ENCODE measurements at regions not wholly inside any gene's neighbourhood (a gene's known extent, or its start where the extent isn't known, plus 50 kb on each side); places are given as distances from the start of the nearest gene placed in this dataset.
"Not testable (repeated sequence)": the region's sequence is repeated elsewhere in the genome, so short reads cannot be mapped to it uniquely, and the experiment has no call there.

DNA sequence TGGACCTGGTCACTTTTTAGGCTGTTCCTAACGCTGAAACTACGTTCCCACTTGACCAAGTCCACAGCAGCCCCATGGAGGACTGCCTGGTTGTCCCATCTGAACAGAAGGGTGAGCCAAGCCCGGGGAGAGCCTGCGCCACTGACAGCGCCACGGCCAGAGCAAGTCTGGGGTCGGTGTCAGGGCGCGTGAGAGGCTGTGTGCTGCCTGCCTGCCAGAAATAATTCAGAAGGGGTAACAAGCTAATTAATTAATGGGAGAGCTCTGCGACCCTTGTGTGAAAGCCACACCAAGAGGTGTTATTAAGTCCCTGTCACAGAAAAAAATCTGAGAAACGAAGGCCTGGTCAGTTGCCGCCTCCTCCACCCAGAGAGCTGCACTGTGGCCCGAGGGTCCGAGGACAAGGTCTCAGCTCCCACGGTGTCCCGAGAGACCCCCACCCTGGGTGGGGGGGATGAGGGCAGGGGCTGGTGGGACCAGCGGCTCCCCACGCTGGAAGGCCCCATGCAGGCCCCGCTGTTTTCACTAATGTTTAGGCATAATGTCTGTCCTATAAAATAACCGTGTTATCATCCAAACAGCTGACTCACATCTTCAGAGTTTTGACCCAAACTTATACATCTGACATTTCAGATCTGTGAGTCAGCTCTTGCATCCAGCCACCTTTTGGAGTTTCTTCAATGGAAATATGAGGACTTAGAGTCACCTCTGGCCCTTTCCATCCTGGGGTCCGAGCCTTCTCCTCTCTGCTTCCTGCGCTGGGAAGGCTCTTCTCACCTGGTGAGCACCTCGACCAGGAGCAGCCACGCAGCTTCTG is 58.5 kb downstream of the DLL1 start:
- no peak for DNase-seq

DNA sequence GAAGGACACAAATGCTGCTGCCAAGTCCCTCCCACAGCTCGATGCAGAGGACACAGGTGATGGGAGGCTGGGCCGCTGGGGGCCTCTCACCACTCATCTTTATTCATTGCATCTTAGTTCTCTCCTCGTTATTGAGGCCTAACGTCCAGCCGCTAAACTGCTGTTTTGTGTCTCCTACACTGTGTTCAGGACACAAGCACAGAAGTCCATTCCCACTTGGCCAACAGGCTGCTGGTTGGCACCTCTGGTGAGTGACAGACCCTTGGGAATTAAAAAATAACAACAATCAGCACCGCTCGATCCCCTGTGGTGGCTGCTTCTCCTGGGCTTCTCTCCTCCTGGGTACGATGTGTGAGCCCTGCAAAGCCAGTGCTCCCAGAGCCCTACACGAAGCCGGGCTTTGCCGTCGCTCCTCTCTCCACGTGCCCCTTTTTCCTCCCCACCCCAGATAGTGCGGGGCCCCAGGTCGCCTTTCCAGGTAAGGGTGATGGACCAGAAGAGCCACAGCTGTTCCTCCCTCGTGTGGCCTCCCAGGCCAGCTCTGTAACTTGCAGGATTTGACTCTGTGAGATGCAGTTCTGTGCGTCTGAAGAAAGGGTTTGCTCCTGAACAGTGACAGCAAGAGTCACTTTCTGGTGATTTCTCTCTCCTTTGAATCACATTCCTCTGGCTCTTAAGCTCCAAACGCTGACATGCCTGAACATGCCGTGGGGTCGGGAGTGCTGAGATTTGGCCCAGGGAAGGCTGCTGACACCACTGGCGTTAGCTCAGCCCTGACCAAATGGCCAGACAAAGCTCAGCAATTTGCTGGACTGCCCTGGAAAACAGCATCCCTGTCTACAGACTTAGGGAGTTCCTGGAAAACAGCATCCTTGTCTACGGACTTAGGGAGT is 59.3 kb downstream of the DLL1 start:
- DNase-seq = no peak

DNA sequence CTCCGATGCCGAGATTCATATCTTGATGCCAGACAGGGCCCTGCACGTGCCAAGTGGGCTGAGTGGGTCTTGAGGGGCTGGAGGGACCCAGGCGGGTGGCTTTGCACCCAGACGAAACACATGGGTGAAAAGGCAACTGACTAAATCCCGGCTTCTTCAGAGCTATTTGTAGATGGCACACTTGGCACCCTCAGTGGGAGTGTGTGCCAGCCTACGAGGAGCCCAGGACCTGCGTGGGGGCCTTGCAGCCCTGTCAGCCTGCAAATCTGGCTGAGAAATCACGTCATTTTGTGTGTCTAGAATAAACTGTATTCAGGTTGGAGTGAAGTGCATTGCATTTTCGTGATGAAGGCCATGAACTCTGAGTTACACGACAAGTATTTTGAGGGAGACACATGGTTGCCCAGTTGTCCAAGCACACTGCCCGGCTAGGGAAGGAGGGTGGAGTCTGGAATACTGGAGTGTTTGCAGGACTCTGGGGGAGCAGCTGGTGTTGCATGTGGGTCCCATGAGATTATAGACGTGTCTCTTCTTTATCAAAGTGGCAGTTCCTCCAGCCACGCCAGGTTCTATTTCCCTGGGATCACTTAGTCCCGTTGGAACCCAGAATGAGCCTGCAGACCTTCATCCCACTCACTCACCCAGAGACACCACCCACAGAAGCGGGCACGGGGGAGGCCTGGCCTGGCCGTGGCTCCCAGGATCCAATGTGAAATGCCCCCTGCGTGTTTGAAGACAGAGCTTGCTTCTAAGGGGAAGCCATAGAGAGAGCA is 60.2 kb downstream of the DLL1 start:
- no peak for DNase-seq

DNA sequence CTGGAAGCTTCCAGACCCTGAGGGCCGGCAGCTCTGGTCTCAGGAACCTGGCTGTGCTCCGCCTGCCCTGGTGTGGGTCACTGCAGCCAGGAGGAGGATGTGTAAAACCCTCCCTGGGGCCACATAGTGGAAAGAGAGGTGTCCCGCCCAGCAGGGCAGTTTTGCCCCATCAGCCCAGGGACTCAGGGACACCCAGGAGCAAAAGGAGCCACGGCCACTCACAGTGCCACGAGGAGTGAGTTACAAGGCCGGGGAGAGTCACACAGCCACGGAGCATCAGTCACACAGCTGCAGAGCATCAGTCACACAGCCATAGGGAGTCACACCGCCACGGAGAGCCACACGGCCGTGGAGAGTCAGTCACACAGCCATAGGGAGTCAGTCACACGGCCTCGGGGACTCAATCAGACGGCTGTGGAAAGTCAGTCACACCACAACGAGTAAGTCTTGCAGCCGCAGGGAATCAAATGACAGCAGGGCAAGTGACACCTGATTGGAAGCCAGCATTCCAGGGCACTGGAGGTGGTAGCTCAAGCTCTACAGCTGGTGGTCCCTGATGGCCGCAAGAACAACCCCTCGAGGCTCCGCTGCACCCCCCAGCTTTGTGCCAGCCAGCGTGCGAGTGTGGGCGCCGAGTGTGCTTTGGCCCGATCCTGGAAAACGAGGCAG is 60.9 kb downstream of the DLL1 start:
- DNase-seq = no peak

DNA sequence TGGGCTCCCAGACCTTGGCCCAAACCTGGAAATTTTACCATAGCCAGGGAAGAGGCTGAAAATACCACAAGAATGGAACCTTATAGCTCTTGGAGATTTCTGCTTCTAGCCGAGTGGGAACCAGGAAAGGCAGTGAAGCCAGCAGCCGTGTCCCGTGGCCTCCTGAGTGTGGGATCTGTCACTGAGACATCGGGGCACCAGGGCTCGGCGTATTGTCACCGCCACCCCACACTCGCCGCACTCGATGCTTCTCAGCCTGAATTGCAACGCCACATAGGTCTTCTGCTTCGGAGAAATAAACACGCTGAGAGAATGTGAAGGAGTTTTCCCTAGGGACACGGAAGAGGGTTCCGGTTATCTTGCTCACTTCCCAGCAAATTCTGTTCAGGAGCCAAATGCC is 61.5 kb downstream of the DLL1 start:
- no peak for DNase-seq

DNA sequence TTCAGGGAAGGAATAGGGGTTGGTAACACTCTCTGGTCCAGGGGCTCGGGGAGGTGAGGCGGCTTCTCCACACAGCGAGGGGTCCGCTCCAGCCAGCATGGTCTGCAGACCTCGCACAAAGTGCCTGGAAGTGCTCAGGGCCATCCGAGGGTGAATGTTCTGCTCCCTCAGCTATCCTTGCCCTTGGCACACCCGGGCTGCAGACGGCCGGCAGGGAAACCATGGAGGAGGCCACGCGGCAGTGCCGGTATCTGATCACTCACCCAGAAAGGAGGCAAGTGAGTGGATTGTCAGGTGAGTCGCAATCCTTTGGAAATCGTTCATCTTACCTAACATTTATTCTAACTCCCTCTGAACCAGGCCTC is 62.0 kb downstream of the DLL1 start:
- no peak for DNase-seq

DNA sequence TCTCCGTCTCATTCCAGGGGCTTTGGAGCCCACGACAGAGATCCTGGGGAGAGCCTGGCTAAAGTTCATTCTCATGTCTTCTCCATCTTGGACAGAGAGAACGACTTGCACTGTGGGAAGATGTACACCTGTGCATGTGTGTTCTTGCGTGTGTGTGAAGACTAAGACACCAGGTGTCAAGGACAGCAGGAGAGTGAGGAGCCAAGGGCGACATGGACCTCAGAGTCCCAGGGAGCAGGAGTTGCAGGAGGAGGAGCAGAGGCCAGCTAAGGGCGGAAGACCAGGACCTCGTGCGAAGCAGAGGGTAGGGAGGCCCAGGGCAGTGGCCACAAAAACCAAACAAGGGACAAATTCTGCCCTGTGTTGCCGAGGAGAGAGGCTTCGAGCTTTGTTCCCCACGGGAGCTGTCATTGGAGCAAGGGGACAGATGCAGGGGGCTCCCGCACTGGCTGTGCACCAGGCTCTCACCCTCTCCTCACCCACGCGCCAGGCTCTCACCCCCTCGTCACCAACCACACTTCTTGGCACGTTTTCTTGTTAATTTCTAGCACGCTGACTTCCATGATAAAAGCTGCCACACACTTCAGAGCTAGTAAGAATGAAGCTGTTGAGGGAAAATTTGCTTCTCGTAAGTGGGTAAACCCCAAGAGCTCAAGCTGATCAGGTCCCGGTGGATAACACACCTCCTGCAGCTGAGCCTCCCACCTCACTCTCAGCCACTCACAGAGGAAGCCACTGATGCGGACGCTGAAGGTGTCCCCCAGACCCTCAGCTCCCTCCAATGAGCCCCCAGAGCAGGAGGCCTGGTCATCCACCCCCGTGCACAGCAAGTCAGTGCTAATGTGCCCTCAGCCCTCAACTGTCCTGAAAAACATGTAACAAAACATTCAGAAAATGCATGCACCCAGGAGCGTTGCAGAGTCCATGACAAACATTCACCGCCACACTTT is 62.6 kb downstream of the DLL1 start:
- DNase-seq = no peak

DNA sequence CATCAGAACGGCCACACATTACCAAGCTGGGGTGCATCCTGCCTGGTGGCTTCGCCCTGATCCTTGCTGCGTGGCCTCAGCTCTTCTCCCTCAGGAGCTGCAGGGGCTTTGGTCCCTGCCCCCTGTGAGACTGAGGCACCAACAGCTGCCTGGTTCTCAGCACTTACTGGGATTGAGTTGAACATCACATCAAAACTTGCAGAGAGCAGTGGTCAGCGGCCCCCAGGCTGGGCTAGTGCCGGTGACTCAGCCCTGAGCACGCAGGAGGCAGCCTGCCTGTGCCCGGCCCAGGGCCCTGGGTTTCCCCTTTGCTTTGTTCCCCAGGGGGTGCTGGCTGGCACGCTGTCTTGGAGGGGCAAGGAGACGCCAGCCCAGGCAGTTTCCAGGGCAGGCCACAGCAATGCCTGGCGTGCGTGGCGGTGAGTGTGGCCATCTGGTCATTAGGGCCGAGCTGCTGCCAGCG is 63.3 kb downstream of the DLL1 start:
- DNase-seq = no peak

DNA sequence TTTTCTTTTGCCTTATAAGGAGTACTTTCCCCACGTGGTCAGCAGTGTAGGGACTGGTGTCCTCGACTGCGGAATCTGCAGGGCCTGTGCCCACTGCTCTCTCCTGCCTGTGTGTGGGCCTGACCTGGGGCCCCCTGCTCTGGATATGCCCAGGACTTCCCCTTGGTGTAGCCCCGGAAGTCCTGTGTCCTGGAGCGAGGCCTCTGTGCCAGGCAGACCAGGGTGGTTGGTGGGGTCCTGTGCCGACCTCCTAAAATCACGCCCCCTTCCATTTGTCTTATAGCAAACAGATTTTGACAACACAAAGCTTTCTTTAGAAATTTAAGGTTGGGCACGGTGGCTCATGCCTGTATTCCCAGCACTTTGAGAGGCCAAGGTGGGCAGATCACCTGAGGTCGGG is 64.2 kb downstream of the DLL1 start:
- no peak for DNase-seq

DNA sequence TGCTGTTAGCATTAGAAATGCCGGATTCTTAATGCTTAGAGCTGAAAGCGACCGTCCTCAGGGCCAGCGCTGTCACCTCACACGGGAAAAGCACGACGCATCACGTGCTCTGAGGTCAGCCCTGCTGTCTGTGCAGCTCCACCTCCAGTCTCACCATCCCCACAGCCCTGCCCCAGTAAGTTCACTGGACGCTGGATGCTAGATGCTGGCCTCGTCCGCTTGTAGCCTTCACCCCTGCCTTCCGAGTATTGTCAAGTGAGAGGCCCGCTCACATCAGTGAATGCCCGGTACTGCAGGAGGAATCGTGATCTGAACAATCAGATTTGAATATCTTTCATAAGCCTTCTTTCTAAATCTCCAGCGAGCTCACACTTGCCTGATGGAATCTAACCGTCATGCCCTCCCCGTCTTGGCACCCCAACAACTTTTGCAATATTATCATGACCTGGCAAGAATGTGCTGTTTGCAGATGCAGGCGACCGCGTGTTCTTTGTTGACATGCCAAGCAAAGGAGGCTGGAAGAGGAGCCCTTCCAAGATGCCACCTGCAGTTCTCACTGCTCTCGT is 64.9 kb downstream of the DLL1 start:
- no peak for DNase-seq

DNA sequence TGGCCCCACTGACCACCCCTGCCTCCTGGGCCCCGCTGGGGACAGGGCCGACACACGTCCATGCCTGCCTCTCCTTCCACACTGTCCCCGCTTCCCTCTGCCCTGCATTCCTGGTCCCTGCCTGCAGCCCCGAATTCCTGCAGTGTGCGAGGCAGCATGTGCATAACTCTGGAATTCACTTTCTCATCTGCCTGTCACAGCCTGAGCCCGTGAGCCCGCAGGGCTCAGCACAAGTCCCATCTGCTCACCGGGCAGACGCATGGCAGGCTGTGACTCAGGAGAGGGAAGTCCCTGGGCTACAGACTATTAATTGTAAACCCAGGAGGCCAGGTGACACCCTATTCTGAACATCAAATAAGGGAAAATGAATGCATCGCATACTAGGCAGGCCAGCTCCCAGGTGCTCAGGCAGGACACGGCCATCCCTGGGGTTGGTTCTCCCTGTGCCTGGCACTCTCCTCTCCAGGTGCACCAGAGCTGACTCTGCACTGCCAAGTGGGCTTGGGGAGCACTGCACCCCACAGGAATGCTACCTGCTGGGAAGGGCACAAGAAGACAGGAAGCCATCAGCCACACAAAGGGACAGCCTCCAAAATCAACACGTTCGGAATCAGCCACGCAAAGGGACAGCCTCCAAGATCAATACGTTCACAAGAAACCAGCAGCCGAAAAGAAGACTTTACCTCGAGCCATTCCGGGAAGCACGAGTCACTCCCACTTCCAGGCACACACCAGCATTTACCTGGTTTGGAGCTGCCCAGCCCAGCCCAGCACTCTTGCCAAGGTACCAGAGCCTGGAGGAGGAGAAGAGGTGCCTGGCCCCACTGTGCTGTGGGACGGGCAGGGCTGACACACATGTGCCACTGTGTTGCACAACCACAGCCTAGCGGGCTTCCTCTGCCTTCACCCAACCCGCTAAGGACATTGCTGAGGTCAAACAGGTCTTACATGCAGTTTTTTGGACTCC is 65.9 kb downstream of the DLL1 start:
- DNase-seq = no peak

DNA sequence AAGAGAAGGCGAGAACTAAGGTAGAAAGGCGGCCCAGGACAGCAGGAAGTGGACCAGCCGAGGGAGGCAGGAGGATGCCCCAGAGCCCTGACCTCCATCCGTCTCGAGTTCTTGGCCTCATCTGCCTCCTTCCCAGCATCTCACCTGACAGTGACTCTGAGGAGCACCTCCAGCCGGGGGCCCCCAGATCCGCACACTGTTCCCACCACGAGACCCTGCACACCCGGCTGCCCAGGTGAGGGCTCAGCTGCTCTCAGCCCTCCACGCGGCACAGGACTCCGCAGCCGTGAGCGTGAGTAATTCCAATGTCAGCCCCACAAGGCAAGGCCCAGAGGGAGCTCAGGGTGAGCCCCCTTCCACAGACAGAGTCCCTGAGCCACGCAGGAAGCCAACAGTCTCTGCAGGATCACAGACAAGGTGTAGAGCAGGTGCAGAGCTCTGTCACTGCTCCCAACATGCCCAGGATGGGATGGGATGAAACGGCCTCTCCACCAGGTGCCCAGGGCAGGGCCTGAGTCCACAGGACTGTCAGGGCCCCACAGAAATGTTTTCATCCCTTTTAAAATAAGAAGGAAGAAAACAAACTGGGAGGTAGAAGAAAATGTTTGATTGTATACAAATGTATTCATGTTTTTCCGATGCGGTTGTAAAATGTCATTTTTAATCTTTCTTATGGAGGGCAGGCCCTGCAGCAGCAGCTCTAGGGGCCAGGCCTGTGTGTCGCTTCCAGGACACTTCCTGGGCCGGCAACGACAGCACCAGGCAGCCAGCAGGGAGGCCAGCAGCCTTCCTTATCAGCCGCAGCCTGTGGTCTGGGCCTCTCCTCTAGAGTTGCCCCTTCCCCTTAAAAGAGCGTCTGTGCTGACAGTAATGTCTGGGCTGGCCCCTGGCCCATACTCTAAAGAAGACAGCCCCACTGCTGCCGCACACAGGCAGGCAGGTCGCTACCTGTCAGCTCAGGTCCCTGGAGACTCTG is 66.9 kb downstream of the DLL1 start:
- no peak for DNase-seq

DNA sequence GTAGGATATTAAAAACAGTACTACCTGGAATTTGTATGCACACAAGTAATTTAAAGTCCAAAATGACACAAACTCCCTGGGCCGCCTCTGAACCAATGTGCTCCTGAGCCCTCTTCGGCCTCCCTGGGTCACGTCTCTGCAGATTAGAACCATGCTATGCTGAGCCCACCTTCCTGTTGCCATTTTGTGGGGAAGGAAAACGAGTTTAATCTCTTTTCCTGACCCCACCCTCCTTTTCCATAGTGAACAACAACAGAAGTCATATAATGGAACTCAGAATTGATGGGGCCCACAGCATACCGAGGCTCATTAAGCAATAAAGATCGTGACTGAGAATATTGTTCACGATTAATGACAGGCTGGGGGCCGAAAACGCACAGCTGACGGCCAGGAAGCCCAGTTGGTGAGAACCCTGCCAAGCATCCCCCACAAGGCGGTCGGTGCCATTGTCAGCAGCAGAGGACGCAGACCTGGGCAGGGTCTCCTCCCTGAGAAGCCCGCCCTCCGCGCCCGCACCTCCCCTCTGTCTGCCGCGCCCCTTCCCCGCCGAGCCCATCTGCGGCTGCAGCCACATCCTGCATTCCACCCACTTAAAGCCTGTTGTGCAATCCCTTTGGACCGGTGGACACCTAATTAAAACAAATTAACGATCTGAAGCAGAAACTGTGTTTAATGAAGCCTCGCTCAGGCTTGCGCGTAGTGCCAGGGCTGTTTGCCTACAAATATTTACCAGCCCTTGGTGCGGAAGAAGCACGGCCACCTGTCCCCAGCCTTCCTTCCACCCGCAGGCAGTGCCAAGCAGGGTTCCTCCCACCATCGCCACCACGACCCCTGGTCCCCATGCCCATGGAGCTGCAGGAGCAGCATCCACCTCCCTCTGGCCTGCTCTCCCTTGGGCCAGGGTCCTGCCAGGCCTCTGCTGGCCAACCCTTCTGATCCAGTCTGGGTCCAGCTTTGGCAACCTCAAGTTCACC is 68.1 kb downstream of the DLL1 start:
- DNase-seq = peak; percentile 82

DNA sequence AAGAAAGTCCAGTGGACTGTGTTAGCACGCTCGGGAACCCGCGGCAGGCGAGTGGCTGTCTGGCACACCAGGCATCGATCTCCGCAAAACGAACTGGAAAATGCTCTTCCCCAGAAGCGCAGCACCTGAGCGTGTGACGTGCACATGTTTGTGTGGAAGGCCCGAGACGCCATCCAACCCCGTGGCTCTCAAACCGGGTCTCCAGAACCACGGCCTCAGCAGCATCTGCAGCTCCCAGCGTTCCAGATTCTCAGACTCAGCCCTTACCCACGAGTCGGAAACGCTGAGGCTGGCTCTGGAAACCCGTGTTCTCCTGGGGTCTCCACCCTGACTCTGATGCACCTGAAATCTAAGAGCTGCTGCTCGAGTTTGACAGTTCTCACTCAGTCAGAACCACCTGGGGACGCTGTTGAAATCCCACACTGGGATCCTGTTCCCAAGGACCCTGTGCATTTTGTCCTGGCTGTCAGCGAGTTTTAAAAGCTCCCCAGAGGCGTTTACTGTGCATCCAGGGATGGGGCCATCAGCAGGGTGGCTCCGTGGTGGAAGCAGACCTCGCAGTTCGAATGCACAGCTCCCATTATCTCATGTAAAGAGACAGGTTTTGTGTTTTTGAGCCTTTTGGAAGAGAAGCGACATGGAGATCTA is 69.0 kb downstream of the DLL1 start:
- DNase-seq = no peak

DNA sequence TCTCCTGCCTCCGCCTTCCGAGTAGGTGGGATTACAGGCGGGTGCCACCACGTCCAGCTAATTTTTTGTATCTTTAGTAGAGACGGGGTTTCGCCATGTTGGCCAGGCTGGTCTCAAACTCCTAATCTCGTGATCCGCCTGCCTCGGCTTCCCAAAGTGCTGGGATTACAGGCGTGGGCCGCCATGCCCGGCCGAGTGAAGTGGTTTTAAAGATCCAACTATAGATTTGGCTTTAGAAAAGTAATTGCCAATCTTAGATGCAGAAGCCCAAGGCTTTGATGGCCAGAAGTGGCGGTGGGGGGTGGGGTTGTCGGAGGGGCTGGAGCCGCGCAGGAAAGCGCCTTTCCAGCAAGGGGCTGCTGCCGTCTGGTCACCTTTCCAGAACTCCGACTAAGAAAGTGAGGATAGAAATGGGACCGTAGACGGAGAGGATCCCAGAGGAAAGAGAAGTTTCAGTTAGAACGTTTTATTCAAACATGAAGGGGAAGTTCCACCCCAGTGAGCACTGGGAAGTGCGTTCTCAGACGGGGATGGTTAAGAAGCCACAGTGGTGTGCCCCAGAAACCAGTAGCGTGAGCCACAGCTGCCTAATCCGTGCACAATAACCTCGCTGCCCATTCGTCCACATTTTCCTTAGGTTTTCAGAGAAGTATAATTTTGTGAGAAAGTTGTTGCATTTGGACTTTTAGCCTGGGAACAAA is 69.7 kb downstream of the DLL1 start:
- no peak for DNase-seq

DNA sequence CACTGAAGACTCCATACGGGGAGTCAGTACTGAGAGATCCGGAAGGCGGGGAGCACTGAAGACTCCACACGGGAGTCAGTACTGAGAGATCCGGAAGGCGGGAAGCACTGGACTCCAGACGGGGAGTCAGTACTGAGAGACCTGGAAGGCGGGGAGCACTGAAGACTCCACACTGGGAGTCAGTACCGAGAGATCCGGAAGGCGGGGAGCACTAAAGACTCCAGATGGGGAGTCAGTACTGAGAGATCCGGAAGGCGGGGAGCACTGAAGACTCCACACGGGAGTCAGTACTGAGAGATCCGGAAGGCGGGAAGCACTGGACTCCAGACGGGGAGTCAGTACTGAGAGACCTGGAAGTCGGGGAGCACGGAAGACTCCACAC is 77.2 kb downstream of the DLL1 start:
- not testable (repeated sequence) for DNase-seq

Data from NCI-H748 treated with DMSO at 0.1 percent for 48 hours (cell line).